WTC11 (cell line): ENCODE measurements at regions not wholly inside any gene's neighbourhood (a gene's known extent, or its start where the extent isn't known, plus 50 kb on each side); places are given as distances from the start of the nearest gene placed in this dataset.

Experiments used
- CTCF ChIP-seq: fragments of 200-600 bp; IDR thresholded peaks from 2 replicates; pipeline ENCODE4 v1.8.0; 2022; ENCODE audit warnings: antibody characterized with exemption
- IRF1 ChIP-seq: sonication (generic); formaldehyde crosslinking; IDR thresholded peaks from 2 replicates; pipeline ENCODE4 v1.8.0; 2023; ENCODE audit warnings: missing genetic modification reagents
- MAX ChIP-seq: sonication (generic); formaldehyde crosslinking; IDR thresholded peaks from 2 replicates; pipeline ENCODE4 v1.8.0; 2022; ENCODE audit warnings: mild to moderate bottlenecking, missing genetic modification reagents
- USF2 ChIP-seq: sonication (generic); formaldehyde crosslinking; IDR thresholded peaks from 2 replicates; pipeline ENCODE4 v1.8.1; 2023; ENCODE audit warnings: mild to moderate bottlenecking, missing genetic modification reagents, moderate library complexity
- ZMAT4 ChIP-seq: fragments of 250-450 bp; sonication (Bioruptor Pico); IDR thresholded peaks from 2 replicates; pipeline ENCODE4 v1.9.0; 2021; ENCODE audit warnings: mild to moderate bottlenecking

- TF ChIP-seq ZMAT4 (CRISPR knock-in tag) (no peak), MAX (CRISPR knock-in tag) (no peak), CTCF (no peak), IRF1 (CRISPR knock-in tag) (no peak), USF2 (CRISPR knock-in tag) (no peak)
These were observed 505.6 kb upstream of the SLC8A1 start for GRCh38 chr2:40957508-40957907.
